ENCODE measurements at regions not wholly inside any gene's neighbourhood (a gene's known extent, or its start where the extent isn't known, plus 50 kb on each side); places are given as distances from the start of the nearest gene placed in this dataset.

DNA sequence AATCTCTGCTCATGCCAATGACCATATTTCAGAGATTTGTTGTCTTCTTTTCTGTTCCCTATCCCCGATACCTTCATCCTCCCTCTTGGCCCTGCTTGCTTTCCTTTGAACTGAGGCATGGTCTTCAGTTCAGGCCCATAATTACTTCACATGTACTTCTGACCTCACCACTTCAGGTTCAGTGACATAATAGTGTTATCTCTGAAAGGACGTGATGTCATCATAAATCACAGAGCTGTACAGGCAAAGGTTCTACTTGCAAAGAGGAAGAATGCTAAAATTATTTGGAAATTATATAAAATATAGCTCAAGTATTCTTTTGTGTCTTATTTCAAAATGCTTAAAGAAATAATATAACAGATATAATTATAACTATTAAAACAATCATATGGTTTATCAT lies 230.3 kb upstream of the ESRRG start:
- DNase-seq, result no peak

- no peak for DNase-seq
Measured at GRCh38 chr1:216952864-216953263, 229.6 kb upstream of the ESRRG start.

DNA sequence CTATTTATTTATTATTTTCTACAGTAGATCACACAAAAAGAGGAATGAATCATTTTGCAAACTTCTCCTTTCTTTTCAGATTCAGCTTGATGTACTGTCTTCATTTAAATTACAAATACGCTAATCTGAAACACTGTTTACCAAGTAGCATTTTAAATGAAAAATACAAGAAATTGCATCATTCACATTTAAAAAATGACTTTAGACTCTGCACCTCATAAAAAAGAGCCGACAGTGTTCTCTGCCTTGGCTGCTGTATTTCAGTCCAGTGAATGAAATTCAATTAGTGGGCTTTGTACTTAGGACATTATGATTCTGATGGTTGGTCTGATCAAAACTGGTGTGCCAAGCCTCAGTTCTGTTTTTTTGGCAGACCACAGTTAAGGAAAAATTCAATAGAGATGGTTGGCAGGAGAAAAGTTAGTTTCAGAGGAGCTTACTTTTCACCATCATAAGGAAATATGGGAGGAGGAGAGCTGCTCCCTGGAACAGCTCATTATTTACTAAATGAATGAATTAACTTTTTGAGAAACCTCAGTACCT lies 222.4 kb upstream of the ESRRG start:
- no peak for DNase-seq

DNA sequence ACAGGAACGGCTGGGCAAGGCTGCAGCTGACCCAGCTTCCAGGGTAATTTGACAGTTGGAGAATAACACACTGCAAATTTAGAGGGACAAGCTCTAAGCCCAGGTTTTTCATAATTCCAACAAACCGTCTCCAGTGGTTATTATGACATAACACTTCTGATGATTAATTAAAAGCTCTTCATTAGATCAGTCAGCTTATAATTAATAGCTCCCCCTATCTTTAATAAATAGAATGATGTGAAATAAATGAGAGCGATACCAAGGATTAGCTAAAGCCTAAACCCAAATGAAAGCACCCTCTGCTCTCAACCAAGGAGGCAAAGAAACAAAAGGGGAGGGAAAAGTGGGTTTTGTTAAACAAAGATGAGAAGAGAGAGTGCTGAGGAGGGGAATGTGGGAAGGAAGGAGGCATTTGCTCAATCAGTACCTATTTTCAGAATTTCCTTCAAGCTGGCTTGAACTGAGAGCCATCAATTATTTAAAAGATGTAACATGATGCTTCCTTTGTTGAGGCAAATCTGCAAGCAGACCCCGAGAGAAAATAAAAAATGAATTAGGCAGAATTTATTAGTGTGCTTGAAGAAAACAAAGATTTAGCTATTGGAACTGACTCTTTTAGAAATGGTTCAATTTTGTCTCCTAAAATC lies 221.8 kb upstream of the ESRRG start:
- DNase-seq, result no peak

DNA sequence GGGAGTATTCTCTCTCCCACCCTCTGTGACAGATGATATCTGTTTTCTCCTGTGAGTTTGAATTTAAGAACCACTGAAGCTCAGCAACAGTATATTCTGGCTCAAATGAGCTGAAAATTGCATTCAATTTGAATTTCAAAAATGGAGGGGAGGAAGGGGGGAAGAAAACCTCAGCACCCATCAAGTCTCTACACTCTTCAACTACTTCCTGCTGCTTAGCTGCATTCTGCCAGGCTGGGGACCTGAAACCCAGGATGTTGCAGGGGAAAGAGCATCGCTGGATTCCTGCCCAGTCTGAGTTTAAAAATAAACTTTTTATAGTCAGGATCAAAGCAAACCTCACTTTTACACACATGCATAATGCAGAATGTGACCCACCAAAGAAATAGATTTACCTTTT lies 214.3 kb upstream of the ESRRG start:
- DNase-seq, result no peak

- no peak for DNase-seq
Measured at GRCh38 chr1:216936779-216937178, 213.6 kb upstream of the ESRRG start.

GRCh38 chr1:216935901-216936300 lies 212.7 kb upstream of the ESRRG start:
- DNase-seq, result no peak

GRCh38 chr1:216932424-216932823 lies 209.2 kb upstream of the ESRRG start:
- no peak for DNase-seq

DNA sequence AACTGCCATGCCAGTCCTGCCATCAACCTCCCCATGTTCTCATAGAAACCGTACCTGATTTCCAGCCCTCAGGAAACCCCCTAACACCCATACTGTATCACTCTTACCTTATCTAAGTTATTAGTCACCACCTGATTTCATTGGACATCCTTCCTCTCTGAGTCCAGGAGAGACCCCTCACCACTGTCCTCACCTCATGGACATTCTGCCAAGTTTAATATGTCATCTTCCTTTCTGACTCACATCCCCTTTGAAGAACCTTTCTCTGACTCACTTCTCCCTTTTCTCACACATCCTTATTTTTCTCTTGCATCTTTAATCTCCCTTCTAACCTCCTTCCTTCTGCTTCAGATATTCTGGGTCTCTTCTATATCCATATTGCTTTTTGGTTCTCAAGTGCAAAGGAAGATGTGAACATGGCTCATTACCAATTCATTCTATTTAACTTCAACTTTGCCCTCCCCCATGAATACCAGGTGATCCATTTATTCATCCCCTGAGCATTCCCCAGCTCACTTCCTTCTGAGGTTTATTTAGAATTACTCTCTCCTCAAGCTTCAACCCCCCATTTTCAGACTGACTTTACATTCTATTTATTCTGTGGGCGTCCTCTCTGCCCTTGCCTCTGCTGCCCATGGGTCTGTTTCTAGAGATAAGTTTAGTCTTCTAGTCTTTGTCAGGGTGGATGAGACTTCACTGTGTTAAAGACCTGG lies 206.8 kb upstream of the ESRRG start:
- DNase-seq, result no peak

GRCh38 chr1:216927633-216928032 lies 204.4 kb upstream of the ESRRG start:
- no peak for DNase-seq

DNA sequence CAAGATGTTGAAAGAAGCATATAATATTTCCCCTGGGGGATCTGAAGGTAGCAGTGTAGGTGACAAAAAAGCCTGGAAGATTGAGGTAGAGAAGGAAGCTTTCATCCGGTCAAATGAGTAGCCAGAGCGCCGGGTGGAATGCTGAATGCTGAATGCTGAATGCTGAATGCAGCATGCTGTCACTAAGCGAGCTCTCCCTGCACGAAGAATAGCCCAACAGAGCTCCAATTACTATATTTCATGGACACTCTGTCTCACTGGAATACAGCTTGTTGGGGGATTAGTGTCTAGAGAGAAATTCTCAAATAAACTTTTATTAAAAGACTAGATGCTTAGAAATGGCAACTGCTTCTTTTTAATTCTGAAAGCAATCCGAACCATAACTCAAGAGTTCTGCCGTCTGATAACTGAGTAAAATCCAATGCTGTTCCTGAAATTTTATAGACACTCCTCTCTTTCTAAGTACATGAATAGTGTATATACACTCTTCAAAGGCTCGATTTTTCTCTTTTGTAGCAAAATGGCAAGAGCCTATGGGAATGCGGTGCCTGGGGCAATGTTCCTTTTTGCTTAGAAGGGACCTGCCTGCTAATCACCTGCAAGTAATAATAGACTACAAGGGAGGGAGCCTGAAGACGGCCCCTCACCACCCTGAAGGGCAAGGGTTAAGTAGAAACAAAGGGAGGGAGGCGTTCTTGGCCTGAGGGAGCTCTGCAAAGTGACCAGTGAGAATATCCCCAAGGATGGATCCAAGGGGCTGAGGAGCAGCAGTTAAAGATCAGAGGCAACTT lies 203.7 kb upstream of the ESRRG start:
- no peak for DNase-seq

DNA sequence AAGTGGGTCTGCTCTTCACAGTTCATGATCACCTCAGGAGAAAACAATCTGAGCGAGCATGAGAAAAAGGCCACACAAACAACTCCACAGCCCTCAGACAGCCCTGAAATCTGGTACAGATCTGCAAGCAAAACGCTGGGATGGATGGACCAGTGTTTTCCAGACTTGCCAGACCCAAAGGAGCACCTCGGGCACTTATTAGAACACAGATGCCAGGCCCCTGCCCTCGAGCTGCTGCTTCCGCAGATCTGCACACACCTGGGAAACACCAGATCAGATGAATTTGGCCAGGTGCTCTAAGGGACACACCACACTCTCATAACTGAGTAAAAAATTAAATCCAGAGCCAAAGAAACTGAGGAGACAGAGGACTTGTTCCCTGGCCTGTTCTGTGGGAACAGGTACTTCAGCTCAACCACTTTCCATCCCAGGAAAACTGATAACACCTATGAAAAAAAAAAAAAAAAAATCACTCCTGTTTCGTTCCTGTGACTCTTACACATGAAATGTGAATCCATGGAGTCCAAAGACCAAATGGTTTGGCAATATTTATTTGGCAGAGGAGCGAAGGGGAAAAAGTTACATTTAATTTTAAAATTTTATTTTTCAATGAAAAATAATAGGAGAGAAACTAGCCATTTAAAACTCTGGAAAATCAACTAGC lies 202.9 kb upstream of the ESRRG start:
- DNase-seq, result no peak

- DNase-seq, result no peak
Measured at GRCh38 chr1:216924732-216925131, 201.5 kb upstream of the ESRRG start.

DNA sequence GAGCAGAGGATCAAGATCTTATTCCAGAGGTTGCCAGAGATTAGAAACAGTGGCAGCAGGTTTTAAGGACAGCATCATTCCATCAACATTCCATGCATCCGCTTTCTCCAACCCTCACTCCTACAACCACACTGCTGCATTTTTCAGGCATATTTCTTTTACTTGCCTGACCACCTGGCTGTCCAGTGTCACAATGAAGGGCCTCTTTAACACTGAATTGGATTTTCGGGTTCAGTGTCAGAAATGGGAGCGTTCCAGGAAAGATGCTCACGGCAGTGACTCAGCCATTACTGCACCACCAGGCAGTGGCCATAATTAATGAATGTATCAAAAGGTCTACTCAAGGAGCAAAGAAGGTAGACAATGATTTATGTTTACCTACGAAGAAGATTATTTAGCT lies 200.4 kb upstream of the ESRRG start:
- DNase-seq, result no peak

GRCh38 chr1:216922406-216922805 lies 199.2 kb upstream of the ESRRG start:
- no peak for DNase-seq

DNA sequence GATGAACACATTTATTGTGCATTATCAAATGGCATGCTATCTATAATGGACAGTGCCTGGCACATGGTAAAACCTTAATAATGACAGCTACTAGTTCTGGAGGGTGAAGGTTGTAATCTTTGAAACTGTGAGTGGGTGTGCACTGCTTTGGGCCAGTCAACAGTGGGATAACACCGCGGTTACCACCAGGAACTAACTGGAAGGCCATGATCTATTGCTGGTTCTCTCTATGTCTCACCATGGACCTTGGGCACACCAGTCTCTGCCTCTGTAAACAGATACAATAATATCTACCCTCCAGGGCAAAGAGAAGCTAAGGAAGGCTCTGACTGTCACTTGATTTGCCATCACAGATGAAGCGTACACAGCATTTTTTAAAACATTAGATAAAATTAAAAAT lies 198.6 kb upstream of the ESRRG start:
- DNase-seq, result no peak

- peak; percentile 75 for DNase-seq
Measured at GRCh38 chr1:216919060-216919970, 196.1 kb upstream of the ESRRG start.

DNA sequence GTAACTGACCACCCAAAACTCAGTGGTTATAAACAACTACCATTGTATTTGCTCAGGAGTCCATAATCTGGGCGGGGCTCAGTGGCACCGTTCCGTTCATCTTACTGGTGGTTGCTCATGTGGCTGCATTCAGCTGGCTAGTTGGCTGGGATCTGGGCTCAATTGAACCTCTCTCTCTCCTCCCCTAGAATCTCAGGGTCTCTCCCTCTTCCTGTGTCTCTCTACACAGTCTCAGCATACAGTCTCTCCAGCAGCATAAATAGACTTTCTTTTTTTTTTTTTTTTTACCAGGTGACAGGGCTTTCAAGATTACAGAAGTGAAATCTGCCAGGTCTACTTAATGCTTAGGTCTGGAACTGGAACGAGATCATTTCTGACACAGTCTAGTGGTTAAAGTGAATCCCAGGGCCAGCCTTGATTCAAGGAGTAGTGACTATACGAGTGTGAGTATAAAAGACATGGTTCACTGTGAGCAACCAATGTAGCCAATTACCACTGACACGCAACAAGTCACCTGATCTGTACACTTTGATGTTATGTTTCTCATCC lies 193.7 kb upstream of the ESRRG start:
- DNase-seq, result no peak

- DNase-seq, result no peak
Measured at GRCh38 chr1:216914974-216915373, 191.7 kb upstream of the ESRRG start.

GRCh38 chr1:216913976-216914375 lies 190.7 kb upstream of the ESRRG start:
- DNase-seq, result no peak

DNA sequence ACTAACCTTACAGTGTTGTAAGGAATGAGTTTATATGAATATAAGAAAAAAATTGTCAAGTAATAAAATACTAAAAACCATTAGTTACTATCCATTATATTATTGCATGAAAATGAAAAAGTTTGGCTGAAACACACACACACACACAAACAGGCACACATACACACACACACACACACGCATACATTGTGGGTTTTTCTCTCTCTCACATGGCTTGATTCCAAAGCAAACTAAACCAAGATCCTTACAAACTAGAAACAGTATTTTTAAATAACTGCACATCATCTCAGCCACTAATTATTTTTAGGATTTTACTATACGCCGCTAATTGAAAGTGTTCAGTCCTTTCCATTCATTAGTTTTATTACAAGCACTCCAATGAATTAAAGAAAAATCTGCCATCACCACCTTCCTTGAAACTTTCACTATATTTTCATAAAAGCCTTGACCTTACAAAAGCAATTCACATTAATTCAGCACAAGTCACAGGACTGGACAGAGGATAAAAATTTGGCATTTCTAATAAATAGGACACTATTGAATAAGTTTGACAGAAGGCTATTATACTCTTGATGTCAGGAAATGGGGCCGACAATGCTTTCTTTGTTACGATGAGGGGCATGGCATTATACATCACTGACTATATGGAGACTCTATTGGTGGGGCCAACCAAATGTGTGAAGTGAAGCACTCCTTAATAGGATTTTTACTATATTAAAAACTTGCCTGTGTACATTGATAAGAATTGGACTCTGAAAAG lies 187.0 kb upstream of the ESRRG start:
- no peak for DNase-seq
